Panc1 (cell line): ENCODE measurements at regions not wholly inside any gene's neighbourhood (a gene's known extent, or its start where the extent isn't known, plus 50 kb on each side); places are given as distances from the start of the nearest gene placed in this dataset.

Experiments
- ATAC-seq: fragments of 200-7000 bp; cut with Tn5 transposase; 2 replicates; pipeline ENCODE4 v1.9.1; 2020; ENCODE audit warnings: mild to moderate bottlenecking, moderate library complexity
- BruUV-seq: library from RNA; stranded (reverse); fragments of 400-500 nt; replicated peaks from 2 replicates; lab custom pipeline; 2021; lab: Mats Ljungman, UMichigan
- CTCF ChIA-PET: fragments of 300-600 bp; sonication (Branson Sonifier 250); formaldehyde crosslinking; loops from one replicate; lab custom pipeline; 2022; ENCODE audit warnings: antibody characterized with exemption; lab: Charles Lee
- POLR2A ChIA-PET: fragments of 300-600 bp; sonication (Branson Sonifier 250); formaldehyde crosslinking; loops from one replicate; lab custom pipeline; 2022; ENCODE audit warnings: antibody characterized with exemption; lab: Charles Lee
- DNase-seq: peaks from one replicate; pipeline ENCODE4 v3.0.0-alpha.2; 2010; ENCODE audit warnings: low read depth, low spot score
- H3K27ac ChIP-seq: 2 replicates; pipeline ENCODE4 v1.5.1; 2011; ENCODE audit warnings: mild to moderate bottlenecking, low read length, inconsistent platforms
- H3K27me3 ChIP-seq: fragments of 200-500 bp; sonication (Bioruptor generic); 2 replicates; pipeline ENCODE4 v1.6.0; 2014; ENCODE audit warnings: low read length, inconsistent platforms; ENCODE audit not compliant: control insufficient read depth, insufficient read depth
- H3K36me3 ChIP-seq: fragments of 200-500 bp; sonication (Bioruptor generic); 2 replicates; pipeline ENCODE4 v1.5.1; 2014; ENCODE audit warnings: inconsistent platforms, mild to moderate bottlenecking, low read length, moderate library complexity; ENCODE audit not compliant: control insufficient read depth, insufficient read depth
- H3K4me1 ChIP-seq: 2 replicates; pipeline ENCODE4 v1.5.1; 2011; ENCODE audit warnings: inconsistent platforms, mild to moderate bottlenecking, low read length, moderate library complexity; ENCODE audit not compliant: control insufficient read depth, insufficient read depth
- H3K4me3 ChIP-seq, 2 experiments: 2 replicates each; pipeline ENCODE4 v1.5.1; 2011 to 2012; ENCODE audit warnings: low read depth in 2 of 2, low read length in 2 of 2, mild to moderate bottlenecking in 2 of 2, inconsistent platforms in 1 of 2, moderate library complexity in 1 of 2
- H3K9me3 ChIP-seq: fragments of 200-500 bp; sonication (Bioruptor generic); 2 replicates; pipeline ENCODE4 v1.5.1; 2014; ENCODE audit warnings: low read depth, mild to moderate bottlenecking, inconsistent platforms, low read length, moderate library complexity; ENCODE audit not compliant: control insufficient read depth, insufficient read depth
- POLR2AphosphoS5 ChIP-seq: IDR thresholded peaks from 2 replicates; pipeline ENCODE4 v1.6.1; 2012; ENCODE audit warnings: mild to moderate bottlenecking, low read depth, low read length, moderate library complexity
- SIN3A ChIP-seq: IDR thresholded peaks from 2 replicates; pipeline ENCODE4 v1.6.1; 2012; ENCODE audit warnings: low read depth, mild to moderate bottlenecking, low read length, moderate library complexity, borderline replicate concordance; ENCODE audit not compliant: insufficient read depth
- TCF7L2 ChIP-seq: IDR thresholded peaks from 2 replicates; pipeline ENCODE4 v1.6.1; 2011; ENCODE audit warnings: mild to moderate bottlenecking, low read depth, low read length, inconsistent platforms
- in situ Hi-C: cut with HindIII; loops from 2 replicates; pipeline ENCODE4 v1.10.0; 2016; ENCODE audit warnings: low sequenced_read_pairs, low pct_unique_long_range_greater_than_20kb
- intact Hi-C: fragments of 100-400 bp; cut with micrococcal nuclease; formaldehyde crosslinking; loops from one replicate; pipeline ENCODE4 v1.10.0; 2022; ENCODE audit not compliant: unreplicated experiment
- TF ChIP-seq, protein P1 (sequence below), 2 experiments: IDR thresholded peaks; 2 replicates each; pipeline ENCODE4 v1.6.1; 2011 to 2012; ENCODE audit warnings: low read depth in 2 of 2, control low read depth in 1 of 2, low read length in 1 of 2, mild to moderate bottlenecking in 1 of 2, moderate library complexity in 1 of 2; ENCODE audit not compliant: insufficient read depth in 1 of 2
- TF ChIP-seq, protein P2 (sequence below): fragments of 450-650 bp; IDR thresholded peaks from 2 replicates; pipeline ENCODE4 v1.5.1; 2017; ENCODE audit warnings: mild to moderate bottlenecking

GRCh38 chr1:57594002-57594401, 170.1 kb upstream of the DAB1 start:
- H3K27me3 ChIP-seq = no peaks in the 10 kb centered on the region
- H3K4me3 ChIP-seq = no peak overlapping the region
- no peaks in the 10 kb centered on the region for H3K9me3 ChIP-seq
- H3K36me3 ChIP-seq = no peaks in the 10 kb centered on the region
- no peak for DNase-seq
- TF ChIP-seq, protein P1, sequence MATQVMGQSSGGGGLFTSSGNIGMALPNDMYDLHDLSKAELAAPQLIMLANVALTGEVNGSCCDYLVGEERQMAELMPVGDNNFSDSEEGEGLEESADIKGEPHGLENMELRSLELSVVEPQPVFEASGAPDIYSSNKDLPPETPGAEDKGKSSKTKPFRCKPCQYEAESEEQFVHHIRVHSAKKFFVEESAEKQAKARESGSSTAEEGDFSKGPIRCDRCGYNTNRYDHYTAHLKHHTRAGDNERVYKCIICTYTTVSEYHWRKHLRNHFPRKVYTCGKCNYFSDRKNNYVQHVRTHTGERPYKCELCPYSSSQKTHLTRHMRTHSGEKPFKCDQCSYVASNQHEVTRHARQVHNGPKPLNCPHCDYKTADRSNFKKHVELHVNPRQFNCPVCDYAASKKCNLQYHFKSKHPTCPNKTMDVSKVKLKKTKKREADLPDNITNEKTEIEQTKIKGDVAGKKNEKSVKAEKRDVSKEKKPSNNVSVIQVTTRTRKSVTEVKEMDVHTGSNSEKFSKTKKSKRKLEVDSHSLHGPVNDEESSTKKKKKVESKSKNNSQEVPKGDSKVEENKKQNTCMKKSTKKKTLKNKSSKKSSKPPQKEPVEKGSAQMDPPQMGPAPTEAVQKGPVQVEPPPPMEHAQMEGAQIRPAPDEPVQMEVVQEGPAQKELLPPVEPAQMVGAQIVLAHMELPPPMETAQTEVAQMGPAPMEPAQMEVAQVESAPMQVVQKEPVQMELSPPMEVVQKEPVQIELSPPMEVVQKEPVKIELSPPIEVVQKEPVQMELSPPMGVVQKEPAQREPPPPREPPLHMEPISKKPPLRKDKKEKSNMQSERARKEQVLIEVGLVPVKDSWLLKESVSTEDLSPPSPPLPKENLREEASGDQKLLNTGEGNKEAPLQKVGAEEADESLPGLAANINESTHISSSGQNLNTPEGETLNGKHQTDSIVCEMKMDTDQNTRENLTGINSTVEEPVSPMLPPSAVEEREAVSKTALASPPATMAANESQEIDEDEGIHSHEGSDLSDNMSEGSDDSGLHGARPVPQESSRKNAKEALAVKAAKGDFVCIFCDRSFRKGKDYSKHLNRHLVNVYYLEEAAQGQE (IDR thresholded peaks at IDR 0.05; ENCODE audit: insufficient read depth in 1 of 2, low read depth in 2 of 2, low read length in 1 of 2) = no peak
- TF ChIP-seq, protein P2, sequence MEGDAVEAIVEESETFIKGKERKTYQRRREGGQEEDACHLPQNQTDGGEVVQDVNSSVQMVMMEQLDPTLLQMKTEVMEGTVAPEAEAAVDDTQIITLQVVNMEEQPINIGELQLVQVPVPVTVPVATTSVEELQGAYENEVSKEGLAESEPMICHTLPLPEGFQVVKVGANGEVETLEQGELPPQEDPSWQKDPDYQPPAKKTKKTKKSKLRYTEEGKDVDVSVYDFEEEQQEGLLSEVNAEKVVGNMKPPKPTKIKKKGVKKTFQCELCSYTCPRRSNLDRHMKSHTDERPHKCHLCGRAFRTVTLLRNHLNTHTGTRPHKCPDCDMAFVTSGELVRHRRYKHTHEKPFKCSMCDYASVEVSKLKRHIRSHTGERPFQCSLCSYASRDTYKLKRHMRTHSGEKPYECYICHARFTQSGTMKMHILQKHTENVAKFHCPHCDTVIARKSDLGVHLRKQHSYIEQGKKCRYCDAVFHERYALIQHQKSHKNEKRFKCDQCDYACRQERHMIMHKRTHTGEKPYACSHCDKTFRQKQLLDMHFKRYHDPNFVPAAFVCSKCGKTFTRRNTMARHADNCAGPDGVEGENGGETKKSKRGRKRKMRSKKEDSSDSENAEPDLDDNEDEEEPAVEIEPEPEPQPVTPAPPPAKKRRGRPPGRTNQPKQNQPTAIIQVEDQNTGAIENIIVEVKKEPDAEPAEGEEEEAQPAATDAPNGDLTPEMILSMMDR = no peak
- TF ChIP-seq POLR2AphosphoS5 (no peak), TCF7L2 (no peak), SIN3A (no peak)
- ChIA-PET CTCF (no interaction called here), POLR2A (no interaction called here)
- in situ Hi-C loops (no loop called here), intact Hi-C loops (no loop called here)
- no peak for ATAC-seq
- BruUV-seq = no TSS peak
- no peaks in the 10 kb centered on the region for H3K4me1 ChIP-seq
- H3K27ac ChIP-seq = no peak overlapping the region

DNA sequence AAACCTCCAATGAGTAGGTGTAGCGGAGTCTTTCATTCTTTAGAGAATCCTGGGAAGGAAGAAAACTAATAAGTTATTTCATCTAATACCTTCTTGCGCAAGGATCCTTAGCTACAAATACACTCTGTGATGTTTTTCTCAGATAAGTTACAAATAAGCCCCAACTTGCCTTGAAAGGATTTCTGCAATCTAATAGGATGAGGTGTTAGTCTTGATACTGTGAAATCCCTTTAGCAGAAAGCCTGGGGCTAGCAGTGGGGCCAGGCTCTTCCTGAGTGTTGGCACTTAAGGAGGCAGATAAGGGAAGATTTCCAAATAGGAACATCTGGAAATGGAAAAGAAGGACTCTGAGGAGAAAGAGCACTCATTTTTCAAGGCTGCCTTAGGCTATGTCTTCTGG, 168.0 kb upstream of the DAB1 start:
- BruUV-seq = no TSS peak

More for the DNA sequence above, 168.0 kb upstream of the DAB1 start:
- TF ChIP-seq SIN3A (no peak), POLR2AphosphoS5 (no peak), TCF7L2 (no peak)
- TF ChIP-seq, protein P1 (IDR thresholded peaks at IDR 0.05; ENCODE audit: insufficient read depth in 1 of 2, low read depth in 2 of 2, low read length in 1 of 2) = no peak
- TF ChIP-seq, protein P2 = no peak
- Histone ChIP-seq H3K4me1 (no peaks in the 10 kb centered on the region), H3K36me3 (no peaks in the 10 kb centered on the region), H3K4me3 (no peak overlapping the region), H3K9me3 (no peaks in the 10 kb centered on the region), H3K27ac (no peak overlapping the region), H3K27me3 (no peaks in the 10 kb centered on the region)
- ChIA-PET POLR2A (no interaction called here), CTCF (no interaction called here)
- DNase-seq (no peak), ATAC-seq (no peak)
- in situ Hi-C loops = no loop called here
- intact Hi-C loops = no loop called here
